IMR-90 (cell line): ENCODE measurements at regions not wholly inside any gene's neighbourhood (a gene's known extent, or its start where the extent isn't known, plus 50 kb on each side); places are given as distances from the start of the nearest gene placed in this dataset.

Experiments used
- ATAC-seq: fragments of 200-7000 bp; cut with Tn5 transposase; 2 replicates; pipeline ENCODE4 v1.9.1; 2020; ENCODE audit warnings: low read depth, mild to moderate bottlenecking, moderate library complexity
- BruUV-seq: library from RNA; stranded (reverse); fragments of 400-500 nt; replicated peaks from 2 replicates; lab custom pipeline; 2021; lab: Mats Ljungman, UMichigan
- CTCF ChIA-PET: fragments of 300-600 bp; formaldehyde crosslinking; extraction: SDS; loops from one replicate; lab custom pipeline; 2021; ENCODE audit warnings: antibody characterized with exemption; lab: Yijun Ruan, JAX
- POLR2A ChIA-PET: fragments of 300-600 bp; sonication (Branson Sonifier 250); formaldehyde crosslinking; loops from one replicate; lab custom pipeline; 2022; ENCODE audit warnings: antibody characterized with exemption; ENCODE audit not compliant: unreplicated experiment; lab: Charles Lee
- DNase-seq: peaks from one replicate; pipeline ENCODE4 v3.0.0; 2013
- H2AFZ ChIP-seq: replicated peaks from 2 replicates; pipeline ENCODE3; 2013; ENCODE audit warnings: low read length, mild to moderate bottlenecking; ENCODE audit not compliant: poor library complexity
- H2AK5ac ChIP-seq: 2 replicates; pipeline ENCODE4 v1.6.1; 2013; ENCODE audit warnings: low read depth, low read length, inconsistent platforms
- H2AK9ac ChIP-seq: replicated peaks from 2 replicates; pipeline ENCODE3; 2013; ENCODE audit warnings: mild to moderate bottlenecking, low read depth, low read length, moderate library complexity; ENCODE audit not compliant: poor library complexity
- H2BK120ac ChIP-seq: 2 replicates; pipeline ENCODE4 v1.6.1; 2013; ENCODE audit warnings: low read depth, low read length, inconsistent platforms
- H2BK15ac ChIP-seq: 3 replicates; pipeline ENCODE4 v1.6.1; 2013; ENCODE audit warnings: low read depth, low read length, inconsistent platforms
- H2BK20ac ChIP-seq: 2 replicates; pipeline ENCODE4 v1.6.1; 2013; ENCODE audit warnings: low read depth, mild to moderate bottlenecking, inconsistent platforms, low read length, moderate library complexity
- H2BK5ac ChIP-seq: 2 replicates; pipeline ENCODE4 v1.6.1; 2013; ENCODE audit warnings: mild to moderate bottlenecking, low read depth, low read length, inconsistent platforms; ENCODE audit not compliant: poor library complexity, severe bottlenecking
- H3K14ac ChIP-seq: replicated peaks from 2 replicates; pipeline ENCODE4 v1.6.1; 2013; ENCODE audit warnings: low read depth, low read length, inconsistent platforms
- H3K18ac ChIP-seq: 2 replicates; pipeline ENCODE4 v1.6.1; 2013; ENCODE audit warnings: low read depth, low read length, control low read depth
- H3K23ac ChIP-seq: 2 replicates; pipeline ENCODE4 v1.6.1; 2013; ENCODE audit warnings: low read depth, low read length, inconsistent platforms
- H3K27ac ChIP-seq: 2 replicates; pipeline ENCODE4 v1.5.1; 2013; ENCODE audit warnings: mild to moderate bottlenecking, control low read depth, low read length; ENCODE audit not compliant: insufficient read depth
- H3K27me3 ChIP-seq: 2 replicates; pipeline ENCODE4 v1.6.1; 2013; ENCODE audit warnings: low read length; ENCODE audit not compliant: control insufficient read depth, insufficient read depth
- H3K36me3 ChIP-seq: 2 replicates; pipeline ENCODE4 v1.6.1; 2013; ENCODE audit warnings: low read length, mixed read lengths; ENCODE audit not compliant: control insufficient read depth, insufficient read depth
- H3K4ac ChIP-seq: 2 replicates; pipeline ENCODE4 v1.6.1; 2013; ENCODE audit warnings: low read depth, low read length, inconsistent platforms
- H3K4me1 ChIP-seq: 2 replicates; pipeline ENCODE4 v1.6.1; 2013; ENCODE audit warnings: low read length, mixed read lengths; ENCODE audit not compliant: control insufficient read depth, insufficient read depth
- H3K4me2 ChIP-seq: 2 replicates; pipeline ENCODE4 v1.6.1; 2013; ENCODE audit warnings: low read depth, mild to moderate bottlenecking, control low read depth, low read length, moderate library complexity
- H3K4me3 ChIP-seq: 2 replicates; pipeline ENCODE4 v1.5.1; 2013; ENCODE audit warnings: low read depth, mild to moderate bottlenecking, control low read depth, low read length, moderate library complexity; ENCODE audit not compliant: insufficient read depth
- H3K56ac ChIP-seq: 2 replicates; pipeline ENCODE4 v1.6.1; 2013; ENCODE audit warnings: low read length, inconsistent platforms; ENCODE audit not compliant: insufficient read depth; ENCODE audit errors: extremely low read depth
- H3K79me1 ChIP-seq, 2 experiments: 2 replicates each; pipeline ENCODE4 v1.6.1; 2013; ENCODE audit warnings: low read length in 2 of 2, inconsistent platforms in 1 of 2, low read depth in 1 of 2
- H3K9ac ChIP-seq: 2 replicates; pipeline ENCODE4 v1.6.1; 2013; ENCODE audit warnings: low read depth, low read length, control low read depth
- H3K9me1 ChIP-seq: 2 replicates; pipeline ENCODE4 v1.6.1; 2013; ENCODE audit warnings: low read length, inconsistent platforms; ENCODE audit not compliant: insufficient read depth
- H3K9me3 ChIP-seq: 2 replicates; pipeline ENCODE4 v1.6.1; 2013; ENCODE audit warnings: low read length; ENCODE audit not compliant: control insufficient read depth, insufficient read depth
- H4K20me1 ChIP-seq: 2 replicates; pipeline ENCODE4 v1.6.1; 2013; ENCODE audit warnings: low read length, inconsistent platforms; ENCODE audit not compliant: insufficient read depth
- H4K5ac ChIP-seq: 2 replicates; pipeline ENCODE4 v1.6.1; 2013; ENCODE audit warnings: mild to moderate bottlenecking, low read depth, low read length, control low read depth
- H4K8ac ChIP-seq, 2 experiments: 2 replicates each; pipeline ENCODE4 v1.6.1; 2013; ENCODE audit warnings: low read depth in 2 of 2, low read length in 2 of 2, control low read depth in 1 of 2, inconsistent platforms in 1 of 2
- H4K91ac ChIP-seq: 2 replicates; pipeline ENCODE4 v1.6.1; 2013; ENCODE audit warnings: low read depth, low read length, inconsistent platforms; ENCODE audit not compliant: insufficient read depth
- BHLHE40 ChIP-seq: fragments of 150-350 bp; IDR thresholded peaks from 2 replicates; pipeline ENCODE4 v1.6.1; 2016; ENCODE audit warnings: mild to moderate bottlenecking, low read depth, low read length
- CEBPB ChIP-seq: IDR thresholded peaks from 2 replicates; pipeline ENCODE4 v1.6.1; 2012; ENCODE audit warnings: low read depth, low read length, improper control_type of control experiment
- CTCF ChIP-seq: conservative IDR thresholded peaks from 2 replicates; pipeline ENCODE4 v1.5.1; 2012; ENCODE audit warnings: mild to moderate bottlenecking, low read depth, low read length, improper control_type of control experiment
- NFE2L2 ChIP-seq: fragments of 150-350 bp; IDR thresholded peaks from 2 replicates; pipeline ENCODE4 v1.6.1; 2016; ENCODE audit warnings: low read depth, mild to moderate bottlenecking, low read length
- RFX5 ChIP-seq: IDR thresholded peaks from 2 replicates; pipeline ENCODE4 v1.8.0; 2012; ENCODE audit warnings: low read depth, mild to moderate bottlenecking, low read length, moderate library complexity
- WGBS, 2 experiments: methylation state at CpG; one replicate each; pipeline versions ENCODE4 v1.1.5 to v1.1.7; 2013; ENCODE audit warnings: missing lambda C conversion rate in 2 of 2; ENCODE audit not compliant: insufficient read length in 1 of 2; ENCODE audit errors: extremely low coverage in 2 of 2; 5-methylcytosine and 5-hydroxymethylcytosine counted together
- dilution Hi-C: fragments of 300-500 bp; cut with HindIII; formaldehyde crosslinking; loops from one replicate; pipeline ENCODE4 v1.14.3; 2018; ENCODE audit warnings: low sequenced_read_pairs; ENCODE audit not compliant: unreplicated experiment
- in situ Hi-C: fragments of 300-500 bp; cut with MboI; formaldehyde crosslinking; loops from 3 replicates; pipeline ENCODE4 v1.14.3; 2019; ENCODE audit warnings: low sequenced_read_pairs, inconsistent platforms, mixed read lengths
- intact Hi-C: fragments of 100-400 bp; cut with micrococcal nuclease; formaldehyde crosslinking; loops from 2 replicates; pipeline ENCODE4 v1.10.0; 2022

- Histone ChIP-seq H3K36me3 (no peaks in the 10 kb centered on the region), H3K56ac (no peak overlapping the region), H3K4ac (no peak overlapping the region), H2BK15ac (no peak overlapping the region), H3K18ac (no peak overlapping the region), H2AFZ (no peak overlapping the region), H3K14ac (no peak overlapping the region), H3K4me2 (no peak overlapping the region), H3K9me3 (peaks cover 5% of the 10 kb centered on the region; the same call in 1 of the 2 replicates), H2AK9ac (no peak overlapping the region), H2BK5ac (no peak overlapping the region), H3K4me1 (no peaks in the 10 kb centered on the region), H3K79me1 (no peaks in the 10 kb centered on the region), H3K4me3 (no peak overlapping the region), H2BK120ac (no peak overlapping the region), H3K9me1 (no peaks in the 10 kb centered on the region), H3K27me3 (no peaks in the 10 kb centered on the region), H3K9ac (no peak overlapping the region), H4K91ac (no peak overlapping the region), H4K5ac (no peak overlapping the region), H2AK5ac (no peak overlapping the region), H2BK20ac (no peak overlapping the region), H4K8ac (no peak overlapping the region), H4K20me1 (no peaks in the 10 kb centered on the region), H3K23ac (no peak overlapping the region), H3K27ac (no peak overlapping the region)
- dilution Hi-C loops = no loop called here
- in situ Hi-C loops = no loop called here
- WGBS, 2 experiments = no CpG with 5 or more reads among the region's 2 CpGs
- intact Hi-C loops = no loop called here
- no TSS peak for BruUV-seq
- POLR2A ChIA-PET = no interaction called here
- TF ChIP-seq CTCF (no peak), RFX5 (no peak), NFE2L2 (no peak), CEBPB (no peak), BHLHE40 (no peak)
- no peak for DNase-seq
- ATAC-seq = no peak
- CTCF ChIA-PET = no interaction called here
Measured at GRCh38 chr3:154496978-154497377, 67.0 kb upstream of the GPR149 start.
